ENCODE measurements at regions not wholly inside any gene's neighbourhood (a gene's known extent, or its start where the extent isn't known, plus 50 kb on each side); places are given as distances from the start of the nearest gene placed in this dataset.

- no peaks in the 10 kb centered on the region for H3K36me3 ChIP-seq (ENCODE audit: control insufficient read depth, low read length)
- no peaks in the 10 kb centered on the region for H3K79me2 ChIP-seq (ENCODE audit: control insufficient read depth, low read length)
- H3K9me2 ChIP-seq (replicated peaks; ENCODE audit: control insufficient read depth, low read length): no peaks in the 10 kb centered on the region
- no peak overlapping the region for H3K27ac ChIP-seq (ENCODE audit: low read depth, low read length)
- TF ChIP-seq, protein P1, sequence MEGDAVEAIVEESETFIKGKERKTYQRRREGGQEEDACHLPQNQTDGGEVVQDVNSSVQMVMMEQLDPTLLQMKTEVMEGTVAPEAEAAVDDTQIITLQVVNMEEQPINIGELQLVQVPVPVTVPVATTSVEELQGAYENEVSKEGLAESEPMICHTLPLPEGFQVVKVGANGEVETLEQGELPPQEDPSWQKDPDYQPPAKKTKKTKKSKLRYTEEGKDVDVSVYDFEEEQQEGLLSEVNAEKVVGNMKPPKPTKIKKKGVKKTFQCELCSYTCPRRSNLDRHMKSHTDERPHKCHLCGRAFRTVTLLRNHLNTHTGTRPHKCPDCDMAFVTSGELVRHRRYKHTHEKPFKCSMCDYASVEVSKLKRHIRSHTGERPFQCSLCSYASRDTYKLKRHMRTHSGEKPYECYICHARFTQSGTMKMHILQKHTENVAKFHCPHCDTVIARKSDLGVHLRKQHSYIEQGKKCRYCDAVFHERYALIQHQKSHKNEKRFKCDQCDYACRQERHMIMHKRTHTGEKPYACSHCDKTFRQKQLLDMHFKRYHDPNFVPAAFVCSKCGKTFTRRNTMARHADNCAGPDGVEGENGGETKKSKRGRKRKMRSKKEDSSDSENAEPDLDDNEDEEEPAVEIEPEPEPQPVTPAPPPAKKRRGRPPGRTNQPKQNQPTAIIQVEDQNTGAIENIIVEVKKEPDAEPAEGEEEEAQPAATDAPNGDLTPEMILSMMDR (IDR thresholded peaks at IDR 0.05; ENCODE audit: low read depth, low read length, poor library complexity, severe bottlenecking): no peak
- TF ChIP-seq EZH2phosphoT487 (IDR thresholded peaks at IDR 0.05; ENCODE audit: borderline replicate concordance, low read length): no peak
- no peaks in the 10 kb centered on the region for H3F3A ChIP-seq (ENCODE audit: control insufficient read depth, insufficient read depth)
- H3K27me3 ChIP-seq (ENCODE audit: control insufficient read depth, low read length): no peaks in the 10 kb centered on the region
- H3K4me1 ChIP-seq (ENCODE audit: control insufficient read depth, low read length): no peaks in the 10 kb centered on the region
- no peak overlapping the region for H3K4me3 ChIP-seq (ENCODE audit: low read length)
- H3K4me2 ChIP-seq (ENCODE audit: low read length): no peak overlapping the region
- no peaks in the 10 kb centered on the region for H3K9me3 ChIP-seq (ENCODE audit: control insufficient read depth, insufficient read depth, low read length)
- H4K20me1 ChIP-seq (ENCODE audit: control insufficient read depth, insufficient read depth, low read depth, low read length): no peaks in the 10 kb centered on the region
Measured at GRCh38 chr12:17204289-17205054, 598.5 kb upstream of the LMO3 start.

- Histone ChIP-seq H3K36me3 (ENCODE audit: control insufficient read depth, low read length) (no peaks in the 10 kb centered on the region), H4K20me1 (ENCODE audit: control insufficient read depth, insufficient read depth, low read depth, low read length) (no peaks in the 10 kb centered on the region), H3K79me2 (ENCODE audit: control insufficient read depth, low read length) (no peaks in the 10 kb centered on the region), H3K9me2 (replicated peaks; ENCODE audit: control insufficient read depth, low read length) (no peaks in the 10 kb centered on the region), H3K4me2 (ENCODE audit: low read length) (no peak overlapping the region), H3K4me1 (ENCODE audit: control insufficient read depth, low read length) (no peaks in the 10 kb centered on the region), H3K9me3 (ENCODE audit: control insufficient read depth, insufficient read depth, low read length) (no peaks in the 10 kb centered on the region), H3K27ac (ENCODE audit: low read depth, low read length) (no peak overlapping the region), H3F3A (ENCODE audit: control insufficient read depth, insufficient read depth) (no peaks in the 10 kb centered on the region), H3K27me3 (ENCODE audit: control insufficient read depth, low read length) (no peaks in the 10 kb centered on the region), H3K4me3 (ENCODE audit: low read length) (no peak overlapping the region)
- TF ChIP-seq, protein P1 (IDR thresholded peaks at IDR 0.05; ENCODE audit: low read depth, low read length, poor library complexity, severe bottlenecking): no peak
- no peak for TF ChIP-seq EZH2phosphoT487 (IDR thresholded peaks at IDR 0.05; ENCODE audit: borderline replicate concordance, low read length)
Measured at GRCh38 chr12:17203497-17203896, 597.5 kb upstream of the LMO3 start.

GRCh38 chr12:17197971-17198370 lies 592.0 kb upstream of the LMO3 start:
- Histone ChIP-seq H3K4me1 (ENCODE audit: control insufficient read depth, low read length) (no peaks in the 10 kb centered on the region), H3K9me2 (replicated peaks; ENCODE audit: control insufficient read depth, low read length) (no peaks in the 10 kb centered on the region; the same call in 1 of the 2 replicates), H3K4me2 (ENCODE audit: low read length) (no peak overlapping the region), H3K4me3 (ENCODE audit: low read length) (no peak overlapping the region), H3F3A (ENCODE audit: control insufficient read depth, insufficient read depth) (no peaks in the 10 kb centered on the region), H3K36me3 (ENCODE audit: control insufficient read depth, low read length) (no peaks in the 10 kb centered on the region), H4K20me1 (ENCODE audit: control insufficient read depth, insufficient read depth, low read depth, low read length) (no peaks in the 10 kb centered on the region), H3K79me2 (ENCODE audit: control insufficient read depth, low read length) (no peaks in the 10 kb centered on the region), H3K27ac (ENCODE audit: low read depth, low read length) (no peak overlapping the region), H3K9me3 (ENCODE audit: control insufficient read depth, insufficient read depth, low read length) (no peaks in the 10 kb centered on the region), H3K27me3 (ENCODE audit: control insufficient read depth, low read length) (no peaks in the 10 kb centered on the region)
- TF ChIP-seq, protein P1 (IDR thresholded peaks at IDR 0.05; ENCODE audit: low read depth, low read length, poor library complexity, severe bottlenecking): no peak
- TF ChIP-seq EZH2phosphoT487 (IDR thresholded peaks at IDR 0.05; ENCODE audit: borderline replicate concordance, low read length): no peak
